Right kidney (tissue), 1 donor: ENCODE measurements at regions not wholly inside any gene's neighbourhood (a gene's known extent, or its start where the extent isn't known, plus 50 kb on each side); places are given as distances from the start of the nearest gene placed in this dataset.
A peak's percentile ranks its signal among the peaks of the same experiment; 100 is the strongest.

Source experiments
- DNase-seq: peaks from one replicate; pipeline ENCODE4 v3.0.0-alpha.2; 2016

DNA sequence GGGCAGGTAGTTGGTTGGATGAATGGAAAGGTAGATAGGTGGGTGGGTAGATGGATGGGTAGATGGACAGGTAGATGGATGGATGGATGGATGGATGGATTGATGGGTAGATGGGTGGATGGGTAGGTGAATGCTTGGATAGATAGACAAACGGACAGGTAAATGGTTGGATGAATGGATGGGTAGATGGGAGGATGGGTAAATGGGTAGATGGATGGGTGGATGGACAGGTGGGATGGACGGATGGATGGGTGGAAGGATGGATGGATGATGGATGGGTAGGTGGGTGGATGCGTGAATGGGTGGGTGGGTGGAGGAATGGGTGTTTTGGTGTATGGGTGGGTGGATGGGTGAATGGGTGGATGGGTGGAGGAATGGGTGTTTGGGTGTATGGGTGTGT, 50.1 kb upstream of the ASAP2 start:
- DNase-seq: no peak

DNA sequence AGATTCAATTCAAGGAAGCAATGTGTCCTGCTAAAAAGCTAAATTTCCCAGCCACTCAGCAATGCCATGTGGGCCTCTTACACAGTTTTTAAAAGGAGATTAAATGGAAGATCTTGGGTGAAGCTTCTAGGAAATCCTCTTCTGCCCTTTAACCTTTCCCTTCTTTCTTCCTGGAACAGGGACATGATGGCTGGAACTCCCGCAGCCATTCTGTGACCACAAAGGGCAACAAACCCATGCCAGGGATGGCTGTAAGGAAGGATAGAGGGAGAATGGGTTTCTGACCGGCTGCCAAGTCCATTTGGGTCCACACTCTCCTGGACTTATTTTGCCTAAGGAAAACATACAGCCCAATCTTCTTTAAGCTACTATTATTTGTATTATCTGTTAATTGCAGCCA, 52.6 kb upstream of the ASAP2 start:
- no peak for DNase-seq

DNA sequence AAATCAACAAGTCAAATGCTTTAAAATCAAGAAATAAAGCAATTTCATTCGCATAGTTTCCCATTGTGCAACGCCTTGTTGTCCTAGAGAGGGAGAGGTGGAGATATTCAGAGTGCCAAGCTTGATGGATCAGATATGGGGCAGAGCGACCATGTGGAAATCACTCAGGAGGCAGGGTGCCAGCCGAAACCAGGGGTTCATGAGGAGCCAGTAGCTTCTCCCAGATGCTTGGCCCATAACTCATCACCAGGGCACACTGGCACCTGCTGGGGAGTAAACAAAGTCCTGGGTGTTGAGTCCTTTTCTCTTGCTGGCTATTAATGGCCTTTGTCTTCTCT, 53.0 kb upstream of the ASAP2 start:
- no peak for DNase-seq

DNA sequence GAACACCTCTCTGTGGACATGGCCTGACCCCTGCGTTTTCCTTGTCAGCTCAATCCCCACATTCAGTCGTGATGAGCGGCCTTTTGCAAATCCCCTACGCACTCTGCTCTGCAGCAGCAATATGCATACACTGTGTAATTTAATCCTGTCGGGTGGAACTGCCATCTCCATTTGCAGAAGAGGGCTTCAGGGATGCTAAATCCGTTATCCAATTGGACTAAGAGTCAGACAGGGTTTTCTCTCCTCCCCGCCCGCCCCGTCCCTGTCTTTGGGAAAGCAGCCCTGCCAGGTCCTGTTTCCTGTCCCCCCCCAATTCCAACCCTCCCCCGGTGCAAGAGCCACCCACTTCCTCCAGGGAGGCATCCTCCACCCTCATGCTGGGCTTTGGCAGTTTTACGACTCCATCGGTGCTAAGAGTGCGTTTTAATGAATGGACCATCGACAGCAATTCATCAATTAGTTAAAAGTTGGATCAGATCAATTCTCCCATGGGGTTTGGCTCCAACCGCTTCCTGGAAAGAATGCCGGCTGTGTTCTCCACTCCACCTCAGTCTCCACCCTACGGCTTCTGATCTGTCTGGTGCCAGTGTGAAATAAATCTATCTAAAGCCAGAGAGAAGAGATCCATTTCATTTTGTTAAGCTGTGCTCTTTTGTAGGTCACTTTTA, 53.5 kb upstream of the ASAP2 start:
- no peak for DNase-seq

DNA sequence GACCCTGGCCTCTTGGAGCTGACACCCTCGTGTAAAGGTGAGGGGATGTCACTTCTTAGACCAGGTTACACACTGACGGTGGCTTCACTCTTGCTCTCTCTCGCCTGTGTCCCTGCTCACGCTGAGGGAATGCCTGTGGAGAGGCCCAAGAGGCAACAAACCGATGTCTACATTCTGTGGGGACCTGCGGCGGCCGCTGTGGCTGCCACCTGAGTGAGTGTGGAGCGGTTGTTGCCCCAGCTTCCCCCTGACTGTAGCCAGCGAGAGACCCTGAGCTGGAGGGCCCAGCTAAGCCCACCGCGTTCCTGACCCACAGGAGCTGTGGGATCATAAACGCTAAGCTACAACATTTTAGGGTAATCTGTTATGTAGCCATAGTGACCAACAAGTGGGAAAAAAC, 55.7 kb upstream of the ASAP2 start:
- DNase-seq: no peak

DNA sequence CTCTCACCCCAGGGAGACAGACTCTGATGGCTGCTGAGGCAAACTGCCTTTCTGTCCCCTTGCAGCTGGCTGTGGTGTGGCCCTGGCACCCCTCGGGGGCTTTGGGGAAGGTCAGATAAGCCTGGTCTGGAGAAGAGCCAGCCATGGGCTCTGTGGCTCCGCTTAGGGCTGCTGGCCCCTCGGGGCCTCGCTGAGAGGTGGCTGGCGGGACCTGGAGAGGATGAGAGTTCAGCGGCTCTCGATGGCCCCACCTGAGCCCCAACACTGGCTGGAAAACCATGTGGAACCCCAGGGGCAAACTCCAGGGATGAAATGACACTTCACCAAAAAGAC, 56.1 kb upstream of the ASAP2 start:
- no peak for DNase-seq

DNA sequence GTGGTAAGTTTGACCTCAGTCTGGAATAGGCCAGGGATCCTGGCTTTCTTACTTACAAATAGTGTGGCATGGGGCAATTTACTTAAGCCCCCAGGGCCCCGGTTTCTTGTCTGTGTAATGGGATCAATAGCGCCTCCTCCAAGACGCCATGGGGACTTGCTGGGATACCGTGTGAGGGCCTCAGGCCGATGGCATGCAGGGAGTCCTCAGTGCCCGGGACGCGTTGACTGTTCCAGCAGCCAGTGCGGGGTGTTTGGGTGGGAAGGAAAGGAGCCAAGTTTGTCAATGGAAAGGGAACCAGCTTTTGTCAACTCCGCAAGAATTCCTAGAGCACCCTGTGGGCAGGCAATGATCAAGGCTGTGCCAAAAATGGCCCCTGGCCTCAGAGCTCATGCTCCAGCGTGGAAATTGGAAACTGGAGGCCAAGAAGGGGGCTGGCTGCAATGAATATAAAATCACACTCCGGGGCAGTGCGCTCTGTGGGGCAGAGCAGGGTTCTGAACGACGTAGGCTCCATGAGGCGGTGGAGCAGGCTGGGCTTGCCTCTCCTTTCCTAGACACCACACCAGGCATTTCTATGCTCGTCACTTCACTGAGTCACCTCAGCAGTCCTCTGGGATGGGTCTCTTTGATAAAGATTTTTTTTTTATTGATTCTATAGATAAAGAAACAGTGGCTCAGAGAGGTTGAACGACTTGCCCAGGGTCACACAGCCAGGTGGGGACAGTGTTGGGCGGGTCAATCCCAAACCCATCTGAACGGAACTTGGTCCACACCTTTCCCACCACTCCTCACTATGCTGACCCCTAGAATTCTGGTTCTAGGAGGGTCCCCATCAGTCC, 56.7 kb upstream of the ASAP2 start:
- no peak for DNase-seq

DNA sequence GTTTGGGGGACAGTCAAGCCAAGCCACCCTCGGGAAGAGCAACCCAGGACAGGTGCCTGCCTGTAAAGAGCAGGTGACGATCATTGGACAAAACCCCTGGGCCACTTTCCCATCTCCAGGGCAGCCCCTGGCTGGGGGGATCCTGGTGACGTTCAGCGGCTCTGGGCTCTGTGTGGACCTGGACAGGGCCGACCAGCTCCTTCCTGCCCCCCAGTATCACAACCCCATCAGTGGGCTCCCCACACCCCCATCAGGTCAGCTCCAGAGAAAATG, 57.3 kb upstream of the ASAP2 start:
- no peak for DNase-seq

DNA sequence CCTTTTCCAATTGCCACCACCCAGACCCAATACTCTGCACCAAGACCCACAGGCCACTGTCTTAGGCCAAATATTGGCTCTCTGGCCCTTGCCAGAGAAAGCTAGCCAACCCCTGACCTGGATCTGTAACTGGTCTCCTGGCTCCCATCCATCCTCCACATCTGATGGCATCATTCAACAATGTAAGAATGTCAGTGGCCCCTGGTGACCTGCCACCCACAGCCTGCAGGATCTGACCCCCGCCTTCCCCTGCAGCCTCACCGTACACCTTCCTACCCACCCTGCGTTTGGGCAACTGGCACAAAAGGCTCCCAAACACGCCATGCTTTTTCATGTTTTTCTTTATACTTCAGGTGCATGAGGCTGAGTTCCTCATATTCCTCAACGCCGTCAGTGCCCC, 60.0 kb upstream of the ASAP2 start:
- DNase-seq: no peak

DNA sequence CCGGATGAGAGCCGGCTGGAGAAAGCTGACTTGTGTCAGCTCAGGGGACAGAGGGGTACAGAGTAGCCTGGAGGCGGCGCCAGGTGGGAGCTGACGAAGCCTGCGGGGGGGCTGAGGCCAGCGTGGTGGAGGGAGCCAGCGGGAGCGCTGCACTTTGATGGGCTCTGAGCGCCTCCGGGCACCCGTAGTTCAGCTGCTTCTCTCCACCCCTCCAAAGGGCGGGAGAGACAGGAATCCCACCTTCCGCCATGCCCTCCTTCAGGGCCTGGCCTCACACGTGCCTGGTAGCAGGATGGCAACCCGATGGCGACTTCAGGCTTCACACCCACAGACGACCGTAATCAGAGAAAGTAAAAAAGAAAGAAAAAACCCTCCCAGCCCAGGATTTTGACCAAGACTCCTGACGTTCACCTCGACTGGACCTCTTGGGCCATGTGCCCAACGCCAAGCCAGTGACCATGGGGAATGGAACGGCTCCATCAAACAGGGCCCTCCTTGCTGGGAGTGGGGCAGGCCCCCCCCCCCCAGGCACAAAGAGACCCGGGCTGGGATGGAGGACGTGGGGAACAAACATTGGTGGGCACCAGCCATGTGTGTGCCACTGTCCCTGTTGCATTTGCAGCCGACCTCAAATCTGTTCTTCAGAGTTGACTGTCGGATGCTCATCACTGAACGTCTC, 60.7 kb upstream of the ASAP2 start:
- DNase-seq: no peak

DNA sequence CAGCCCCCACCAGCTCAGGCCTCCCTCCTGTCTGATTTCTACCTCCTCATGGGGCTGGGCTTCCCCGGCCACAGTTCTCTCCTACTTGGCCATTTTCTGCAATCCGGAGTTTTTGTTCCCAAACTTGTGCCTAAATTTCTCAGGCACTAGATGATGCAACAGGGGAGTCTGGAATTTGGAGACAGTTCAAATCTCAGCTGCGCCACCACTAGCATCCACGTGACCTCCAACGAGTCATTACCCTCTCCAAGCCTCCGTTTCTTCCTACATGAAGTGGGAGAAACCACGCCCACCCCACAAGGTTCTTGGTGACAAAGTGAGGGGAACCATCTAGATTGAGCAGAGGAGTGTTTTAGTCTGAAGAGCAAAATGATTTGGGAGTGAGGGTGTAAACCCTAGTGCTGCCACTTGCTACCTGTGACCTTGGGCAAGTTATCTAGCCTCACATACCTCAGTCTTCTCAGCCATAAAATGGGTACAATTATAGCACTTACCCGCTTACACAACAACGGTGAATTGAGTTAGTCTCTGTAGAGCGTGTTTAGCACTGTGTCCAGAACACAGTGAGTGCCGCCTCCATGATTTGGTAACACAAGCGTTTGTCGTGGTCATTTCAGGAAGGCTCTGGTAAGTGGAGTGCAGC, 61.4 kb upstream of the ASAP2 start:
- DNase-seq: no peak

DNA sequence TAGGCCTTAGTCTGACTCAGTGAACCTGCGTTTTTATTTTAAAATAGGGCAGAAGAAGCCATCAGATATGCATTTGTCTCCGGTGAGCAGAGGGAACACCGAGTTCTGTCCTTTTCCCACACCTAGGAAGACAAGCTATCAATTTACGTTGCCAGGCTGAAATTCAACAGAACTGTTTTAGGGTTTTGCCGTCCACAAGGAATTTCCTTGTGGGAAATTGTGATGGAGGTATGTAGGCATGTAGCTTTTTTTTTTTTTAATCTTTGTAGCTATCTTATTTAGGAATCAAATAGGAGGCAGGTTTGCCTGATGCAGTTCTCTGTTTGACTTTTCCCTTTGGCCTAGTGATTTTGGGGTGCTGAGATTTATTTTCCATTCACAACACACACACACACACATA, 62.0 kb upstream of the ASAP2 start:
- DNase-seq: no peak

DNA sequence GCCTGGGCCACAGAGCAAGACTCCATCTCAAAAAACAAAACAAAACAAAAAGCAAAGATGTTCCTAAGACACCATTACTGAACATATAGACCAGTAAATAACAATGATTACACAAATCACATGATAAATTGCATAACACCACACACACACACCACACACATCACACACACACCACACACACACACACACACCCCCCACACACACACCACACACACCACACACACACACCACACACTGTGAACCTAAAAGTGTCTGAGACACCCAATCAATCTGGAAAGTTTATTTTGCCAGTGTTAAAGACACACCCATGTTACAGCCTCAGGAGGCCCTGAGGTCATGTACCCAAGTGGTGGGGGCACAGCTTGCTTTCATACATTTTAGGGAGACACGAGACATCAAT, 62.6 kb upstream of the ASAP2 start:
- no peak for DNase-seq

DNA sequence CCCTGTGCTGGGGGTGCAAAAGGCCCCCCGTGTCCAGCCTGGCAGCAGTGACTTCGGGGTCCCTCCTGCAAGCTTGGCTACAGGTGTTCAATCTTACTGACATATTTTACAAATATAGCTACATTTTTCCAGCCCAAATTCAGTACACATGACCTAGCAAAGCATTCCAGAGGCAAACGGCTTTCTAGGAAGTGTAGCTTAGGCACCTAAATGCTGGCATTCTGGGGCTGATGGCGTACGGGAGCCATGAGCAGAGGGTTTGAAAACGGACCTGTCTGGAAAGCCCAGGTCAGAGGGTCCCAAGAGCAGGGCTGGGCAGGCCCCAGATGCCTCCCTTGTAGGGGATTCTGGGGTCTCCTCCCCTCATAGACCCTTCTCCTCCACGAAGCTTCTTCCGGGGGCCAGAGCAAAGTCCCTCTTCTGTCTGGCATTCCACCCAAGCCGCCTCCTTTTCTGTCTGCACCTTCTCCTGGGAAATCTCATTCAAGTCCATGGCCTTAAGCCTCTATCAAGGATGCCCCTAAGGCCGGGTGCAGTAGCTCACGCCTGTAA, 63.3 kb upstream of the ASAP2 start:
- no peak for DNase-seq

DNA sequence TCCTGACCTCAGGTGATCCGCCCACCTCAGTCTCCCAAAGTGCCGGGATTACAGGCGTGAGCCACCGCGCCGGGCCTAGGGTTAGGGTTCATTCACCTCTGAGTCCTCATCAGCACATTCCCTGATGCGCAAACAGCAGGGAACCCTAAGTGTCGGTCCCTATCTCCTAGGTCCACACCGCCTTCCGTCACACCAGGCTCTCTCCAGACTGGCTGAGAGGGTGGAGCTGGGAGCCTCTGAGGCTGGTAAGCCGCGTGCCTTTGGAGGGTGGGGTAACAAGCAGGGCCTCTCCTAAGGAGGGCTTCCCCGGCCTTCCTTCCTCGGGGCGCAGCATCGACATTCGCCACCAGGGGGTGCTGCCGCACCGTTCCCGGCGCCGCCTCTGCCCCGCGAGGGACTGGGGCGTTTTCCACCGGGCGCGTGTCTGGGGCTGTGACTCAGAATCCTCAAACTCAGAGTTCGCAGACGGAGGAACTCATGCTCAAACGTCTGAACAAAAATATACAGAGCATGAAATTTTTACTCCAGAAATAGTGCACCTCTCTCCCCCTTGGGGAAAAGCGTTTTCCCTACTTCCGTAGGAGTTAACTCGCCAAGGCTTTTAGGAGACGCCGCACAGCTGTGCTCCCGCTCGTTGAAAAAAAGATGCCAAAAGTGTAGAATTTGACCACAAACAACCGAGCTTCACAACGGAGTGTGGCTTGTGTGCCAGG, 63.9 kb upstream of the ASAP2 start:
- peak; percentile 82 for DNase-seq

DNA sequence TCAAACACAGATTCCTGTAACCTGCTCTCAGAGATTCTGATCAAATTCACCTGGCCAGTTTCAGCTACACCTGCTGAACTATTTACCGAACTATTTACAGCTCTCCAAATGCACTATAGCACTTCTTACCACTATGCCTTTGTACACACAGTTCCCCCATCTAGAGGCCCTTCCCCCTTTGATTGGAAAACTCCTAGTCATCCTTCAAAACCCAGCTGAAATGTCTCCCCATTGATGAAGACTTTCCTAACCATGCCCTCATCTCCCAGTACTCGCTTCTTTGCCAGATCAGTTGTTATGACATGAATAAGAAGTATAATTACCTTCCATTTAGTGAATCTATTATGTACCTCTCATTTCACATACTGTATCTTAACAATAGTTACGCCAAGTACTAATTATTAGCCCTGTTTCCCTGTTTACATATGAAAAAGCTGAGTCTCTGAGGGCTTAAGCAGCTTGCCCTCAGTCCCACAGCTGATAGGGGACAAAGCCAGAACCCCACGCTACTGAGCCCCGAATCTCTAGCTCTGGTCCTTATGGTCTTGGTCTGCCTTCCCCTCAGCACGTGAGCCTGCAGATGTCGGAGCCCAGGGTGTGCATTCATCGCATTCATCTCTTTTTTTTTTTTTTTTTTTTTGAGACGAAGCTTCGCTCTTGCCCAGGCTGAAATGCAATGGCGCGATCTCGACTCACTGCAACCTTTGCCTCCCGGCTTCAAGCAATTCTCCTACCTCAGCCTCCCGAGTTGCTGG, 64.7 kb upstream of the ASAP2 start:
- DNase-seq: no peak

DNA sequence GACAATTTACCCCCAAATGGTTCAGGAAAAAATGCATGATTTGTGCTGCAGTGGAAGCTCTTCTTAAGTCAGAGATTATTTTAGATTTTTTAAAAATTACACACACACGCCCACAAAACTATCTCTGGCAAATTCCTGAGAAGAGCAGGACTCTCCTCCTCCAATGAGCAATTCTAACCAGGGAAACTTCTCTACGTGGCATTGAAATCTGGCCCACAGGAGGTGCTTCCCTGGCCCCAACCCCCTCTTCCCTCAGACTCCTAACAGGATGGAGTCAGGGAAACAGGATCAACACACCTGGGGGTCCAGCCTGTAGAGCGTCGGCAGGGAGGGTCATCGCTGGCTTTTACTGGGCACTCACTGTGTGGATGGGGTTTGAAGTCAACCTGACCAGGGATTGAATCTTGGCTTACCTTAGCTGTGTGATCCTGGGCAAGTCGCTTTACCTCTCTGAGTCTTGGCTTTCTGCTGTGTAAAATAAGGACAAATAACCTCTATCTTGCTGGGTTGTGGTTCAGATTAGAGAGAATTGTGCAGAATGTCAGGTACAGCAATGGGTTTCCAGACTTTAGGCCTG, 65.4 kb upstream of the ASAP2 start:
- no peak for DNase-seq

DNA sequence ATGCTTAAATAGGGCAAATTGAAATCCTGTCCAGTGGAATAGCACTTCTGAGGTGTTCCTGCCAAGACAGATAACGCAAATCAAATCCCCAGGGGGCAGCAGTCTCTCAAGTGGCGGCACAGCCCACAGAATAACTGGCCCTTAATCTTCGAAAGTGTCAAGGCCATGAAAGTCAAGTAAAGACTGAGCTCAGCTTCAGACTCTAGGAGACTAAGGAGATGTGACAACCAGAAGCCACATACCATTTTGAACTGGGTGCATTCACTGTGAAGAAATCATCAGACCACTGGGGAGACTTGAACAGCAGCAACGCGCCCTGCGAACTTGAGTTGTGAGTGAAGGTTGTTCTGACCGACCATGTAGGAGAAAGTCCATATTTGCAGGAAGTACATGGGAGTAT, 66.0 kb upstream of the ASAP2 start:
- DNase-seq: no peak

DNA sequence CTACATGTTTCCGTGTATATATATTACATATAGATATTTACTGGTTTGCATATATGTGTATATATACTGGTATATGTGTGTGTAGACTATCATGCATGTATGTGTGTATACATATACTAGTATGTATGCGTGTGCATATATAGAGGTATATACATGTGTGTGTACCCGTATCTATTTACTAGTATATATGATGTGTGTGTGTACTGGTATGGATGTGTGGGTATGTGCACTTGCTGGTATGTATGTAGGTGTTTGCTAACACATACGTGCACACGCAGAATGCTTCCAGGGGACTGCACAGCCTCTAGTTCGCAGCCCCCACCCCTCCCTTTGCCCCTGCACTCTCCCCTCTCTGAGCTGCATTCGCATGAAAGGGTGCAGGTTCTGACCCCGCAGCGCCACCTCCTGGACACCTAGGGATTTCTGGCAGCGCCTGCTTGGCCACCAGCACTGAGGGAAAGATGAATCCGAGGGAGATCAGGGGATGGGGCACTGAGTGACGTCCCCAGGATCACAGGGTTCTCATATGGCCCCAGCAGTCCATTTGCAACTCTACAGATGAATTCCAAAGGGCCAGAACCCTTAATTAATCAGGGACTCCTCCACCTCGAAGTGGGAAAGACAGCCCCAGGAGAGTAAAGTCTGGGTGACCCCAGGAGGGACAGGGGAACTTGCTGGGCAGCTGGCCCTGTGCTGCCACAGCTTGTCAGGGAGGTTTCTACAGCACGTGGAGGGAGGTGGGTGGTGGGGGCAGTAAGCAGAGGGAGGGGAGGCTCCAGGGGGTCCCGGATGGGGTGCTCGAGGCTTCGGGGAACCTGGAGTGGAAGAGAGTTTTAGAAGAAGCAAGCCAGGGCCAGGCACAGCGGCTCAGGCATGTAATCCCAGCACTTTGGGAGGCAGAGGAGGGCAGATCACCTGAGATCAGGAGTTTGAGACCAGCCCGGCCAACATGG, 66.8 kb upstream of the ASAP2 start:
- peak; percentile 62 for DNase-seq
